ENCODE measurements at regions not wholly inside any gene's neighbourhood (a gene's known extent, or its start where the extent isn't known, plus 50 kb on each side); places are given as distances from the start of the nearest gene placed in this dataset.

GRCh38 chr7:24508316-24508715, 64.9 kb upstream of the PALS2 start:
- H3K27me3 ChIP-seq: no peaks in the 10 kb centered on the region
- H3K9me3 ChIP-seq: no peaks in the 10 kb centered on the region
- TF ChIP-seq POLR2A (IDR thresholded peaks at IDR 0.05): no peak
- TF ChIP-seq CTCF (IDR thresholded peaks at IDR 0.05): no peak
- TF ChIP-seq POLR2AphosphoS5 (IDR thresholded peaks at IDR 0.05): no peak
- TF ChIP-seq EP300 (IDR thresholded peaks at IDR 0.05): no peak
- intact Hi-C loops (cut with DNase I; ENCODE audit: low total_unique reads): no loop called here
- 64 to 84% (median 74%) methylated on average over 4 of the region's 4 CpGs for WGBS, 5 donors
- H3K27ac ChIP-seq: no peak overlapping the region
- H3K4me3 ChIP-seq: no peak overlapping the region
- H3K36me3 ChIP-seq: no peaks in the 10 kb centered on the region
- no peak for DNase-seq
- no peaks in the 10 kb centered on the region for H3K4me1 ChIP-seq

DNA sequence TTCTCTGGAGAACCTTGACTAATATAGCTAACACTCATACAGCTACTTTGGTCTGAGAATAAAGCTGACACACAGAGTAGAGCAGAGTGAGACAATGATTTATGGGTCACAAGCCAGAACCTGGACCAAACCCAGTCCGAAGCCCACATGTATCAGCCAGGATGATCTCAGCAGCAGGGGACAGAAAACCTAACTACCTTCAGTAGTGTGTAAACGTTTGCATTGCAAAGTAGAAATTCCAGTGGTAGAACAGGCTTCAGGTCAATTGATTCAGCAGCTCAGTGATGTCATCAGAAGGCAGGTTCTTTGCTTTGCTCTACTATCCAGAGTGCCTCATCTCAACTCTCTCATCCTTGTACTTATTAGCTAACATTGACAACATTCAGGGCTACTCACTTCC, 62.5 kb upstream of the PALS2 start:
- H3K36me3 ChIP-seq: no peaks in the 10 kb centered on the region
- no peak overlapping the region for H3K27ac ChIP-seq
- H3K9me3 ChIP-seq: no peaks in the 10 kb centered on the region
- DNase-seq: no peak
- intact Hi-C loops (cut with DNase I; ENCODE audit: low total_unique reads): no loop called here
- WGBS, 5 donors: 31 to 44% (median 39%) methylated on average over 2 of the region's 2 CpGs
- H3K27me3 ChIP-seq: no peaks in the 10 kb centered on the region
- H3K4me1 ChIP-seq: no peaks in the 10 kb centered on the region
- H3K4me3 ChIP-seq: no peak overlapping the region
- TF ChIP-seq POLR2A (IDR thresholded peaks at IDR 0.05) (no peak), CTCF (IDR thresholded peaks at IDR 0.05) (no peak), POLR2AphosphoS5 (IDR thresholded peaks at IDR 0.05) (no peak), EP300 (IDR thresholded peaks at IDR 0.05) (no peak)

- Histone ChIP-seq H3K4me1 (no peaks in the 10 kb centered on the region), H3K9me3 (no peaks in the 10 kb centered on the region), H3K27me3 (peaks cover 0 to 10% (median 7%) of the 10 kb centered on the region in 3 donors), H3K36me3 (no peaks in the 10 kb centered on the region), H3K4me3 (no peak overlapping the region), H3K27ac (no peak overlapping the region)
- 57 to 87% (median 82%) methylated on average over 1 of the region's 1 CpG for WGBS, 5 donors
- intact Hi-C loops (cut with DNase I; ENCODE audit: low total_unique reads): no loop called here
- TF ChIP-seq POLR2AphosphoS5 (IDR thresholded peaks at IDR 0.05): no peak
- TF ChIP-seq POLR2A (IDR thresholded peaks at IDR 0.05): no peak
- no peak for TF ChIP-seq CTCF (IDR thresholded peaks at IDR 0.05)
- no peak for TF ChIP-seq EP300 (IDR thresholded peaks at IDR 0.05)
- DNase-seq: no peak
Observed at GRCh38 chr7:24517166-24517565, 56.1 kb upstream of the PALS2 start.

DNA sequence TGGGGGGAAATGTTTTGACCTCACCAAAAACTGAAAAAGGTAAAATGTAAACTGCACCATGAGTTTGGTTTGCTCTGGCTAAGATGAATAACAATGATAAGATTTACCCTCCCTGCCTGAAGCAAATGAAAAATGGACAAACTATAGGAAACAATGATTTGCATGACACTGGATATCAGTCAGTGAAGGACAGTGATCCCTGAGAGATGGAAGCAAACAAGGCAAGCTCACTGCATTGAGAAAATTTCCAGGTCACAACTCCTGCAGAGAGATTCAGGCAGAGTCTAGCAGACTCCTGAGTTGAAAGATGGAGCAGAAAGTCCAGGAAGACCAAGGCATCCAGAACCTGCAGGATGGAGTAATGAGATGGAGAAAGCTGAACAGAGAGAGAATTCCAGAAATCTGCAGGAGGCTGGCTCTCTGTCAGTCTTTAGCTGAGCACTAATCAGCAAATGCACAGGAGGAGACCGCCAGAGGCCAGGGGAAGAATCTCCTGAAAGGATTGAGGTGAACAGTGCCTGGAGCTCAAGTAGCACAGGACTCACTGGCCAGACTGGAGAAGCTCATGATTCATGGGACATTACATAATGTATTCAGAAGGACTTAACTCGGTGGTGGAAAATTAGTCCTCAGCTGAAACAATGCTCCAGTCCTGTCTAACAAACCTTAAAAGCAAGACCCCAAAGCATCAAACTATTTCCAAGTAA, 51.2 kb upstream of the PALS2 start:
- Histone ChIP-seq H3K4me3 (no peak overlapping the region), H3K36me3 (no peaks in the 10 kb centered on the region), H3K27ac (no peak overlapping the region), H3K27me3 (peaks cover 0 to 11% (median 7%) of the 10 kb centered on the region in 3 donors), H3K4me1 (no peaks in the 10 kb centered on the region), H3K9me3 (no peaks in the 10 kb centered on the region)
- no peak for DNase-seq
- WGBS, 5 donors: 57 to 78% (median 62%) methylated on average over 2 of the region's 2 CpGs
- TF ChIP-seq CTCF (IDR thresholded peaks at IDR 0.05) (no peak), EP300 (IDR thresholded peaks at IDR 0.05) (no peak), POLR2AphosphoS5 (IDR thresholded peaks at IDR 0.05) (no peak), POLR2A (IDR thresholded peaks at IDR 0.05) (no peak)
- intact Hi-C loops (cut with DNase I; ENCODE audit: low total_unique reads): no loop called here

Measured in stomach (tissue), 8 donors.